HL-60 (cell line): ENCODE measurements at regions not wholly inside any gene's neighbourhood (a gene's known extent, or its start where the extent isn't known, plus 50 kb on each side); places are given as distances from the start of the nearest gene placed in this dataset.
A peak's percentile ranks its signal among the peaks of the same experiment; 100 is the strongest.

ENCODE experiments used
- CTCF ChIP-seq: IDR thresholded peaks from one replicate; pipeline ENCODE4 v1.5.1; 2011; ENCODE audit warnings: low read length, control low read depth, inconsistent platforms; ENCODE audit not compliant: insufficient read depth
- GABPA ChIP-seq: IDR thresholded peaks from 2 replicates; pipeline ENCODE4 v1.6.1; 2012; ENCODE audit warnings: low read depth
- POLR2AphosphoS5 ChIP-seq: IDR thresholded peaks from 2 replicates; pipeline ENCODE4 v1.6.1; 2012; ENCODE audit warnings: low read depth
- REST ChIP-seq: IDR thresholded peaks from 2 replicates; pipeline ENCODE4 v1.6.1; 2012; ENCODE audit warnings: low read depth; ENCODE audit not compliant: insufficient replicate concordance
- SPI1 ChIP-seq: IDR thresholded peaks from 2 replicates; pipeline ENCODE4 v1.6.1; 2012; ENCODE audit warnings: low read depth, mild to moderate bottlenecking, borderline replicate concordance

- TF ChIP-seq CTCF (no peak), REST (no peak), POLR2AphosphoS5 (no peak), GABPA (no peak), SPI1 (peak; percentile 77)
Measured at GRCh38 chr14:24688030-24688658, 54.2 kb upstream of the GZMB start.
